HEK293T (cell line): ENCODE measurements at regions not wholly inside any gene's neighbourhood (a gene's known extent, or its start where the extent isn't known, plus 50 kb on each side); places are given as distances from the start of the nearest gene placed in this dataset.
A peak's percentile ranks its signal among the peaks of the same experiment; 100 is the strongest.

Source experiments
- CTCF ChIA-PET: fragments of 350-600 bp; formaldehyde crosslinking; extraction: SDS; loops from one replicate; lab custom pipeline; 2021; ENCODE audit warnings: antibody characterized with exemption, inconsistent platforms; lab: Yijun Ruan, JAX
- POLR2A ChIA-PET: fragments of 350-600 bp; formaldehyde crosslinking; extraction: SDS; loops from one replicate; lab custom pipeline; 2020; ENCODE audit warnings: antibody characterized with exemption, inconsistent platforms; lab: Yijun Ruan, JAX
- DNase-seq: peaks from one replicate; pipeline ENCODE4 v3.0.0; 2012; ENCODE audit warnings: mixed read lengths; ENCODE audit errors: extremely low spot score
- ARNT ChIP-seq: fragments of 450-650 bp; IDR thresholded peaks from 2 replicates; pipeline ENCODE4 v1.6.1; 2017; ENCODE audit warnings: mild to moderate bottlenecking
- BHLHE40 ChIP-seq: fragments of 450-650 bp; IDR thresholded peaks from 2 replicates; pipeline ENCODE4 v1.6.1; 2016; ENCODE audit warnings: mild to moderate bottlenecking, moderate library complexity, borderline replicate concordance
- CTBP1 ChIP-seq: fragments of 450-650 bp; IDR thresholded peaks from 2 replicates; pipeline ENCODE4 v1.6.1; 2016; ENCODE audit warnings: borderline replicate concordance
- ELF4 ChIP-seq: fragments of 450-650 bp; IDR thresholded peaks from 2 replicates; pipeline ENCODE4 v1.6.1; 2017; ENCODE audit warnings: antibody characterized with exemption
- FOXA1 ChIP-seq: fragments of 450-650 bp; IDR thresholded peaks from 2 replicates; pipeline ENCODE4 v1.6.1; 2016; ENCODE audit warnings: mild to moderate bottlenecking
- FOXK2 ChIP-seq: fragments of 450-650 bp; IDR thresholded peaks from 2 replicates; pipeline ENCODE4 v1.6.1; 2016; ENCODE audit warnings: mild to moderate bottlenecking
- FOXM1 ChIP-seq: fragments of 450-650 bp; IDR thresholded peaks from 2 replicates; pipeline ENCODE4 v1.6.1; 2017; ENCODE audit warnings: mild to moderate bottlenecking, borderline replicate concordance
- HDGF ChIP-seq: fragments of 450-650 bp; IDR thresholded peaks from 2 replicates; pipeline ENCODE4 v1.6.1; 2017; ENCODE audit warnings: antibody characterized with exemption, borderline replicate concordance
- L3MBTL2 ChIP-seq: fragments of 450-650 bp; conservative IDR thresholded peaks from 2 replicates; pipeline ENCODE4 v1.6.1; 2016; ENCODE audit warnings: mild to moderate bottlenecking
- LEF1 ChIP-seq: fragments of 450-650 bp; IDR thresholded peaks from 2 replicates; pipeline ENCODE4 v1.6.1; 2017; ENCODE audit warnings: mild to moderate bottlenecking, borderline replicate concordance
- NFRKB ChIP-seq: fragments of 450-650 bp; IDR thresholded peaks from 2 replicates; pipeline ENCODE4 v1.6.1; 2016; ENCODE audit warnings: mild to moderate bottlenecking, moderate library complexity
- PKNOX1 ChIP-seq: fragments of 450-650 bp; IDR thresholded peaks from 2 replicates; pipeline ENCODE4 v1.6.1; 2016
- SP1 ChIP-seq: fragments of 450-650 bp; IDR thresholded peaks from 2 replicates; pipeline ENCODE4 v1.6.1; 2017
- SUZ12 ChIP-seq: fragments of 450-650 bp; IDR thresholded peaks from 2 replicates; pipeline ENCODE4 v1.6.1; 2016; ENCODE audit warnings: mild to moderate bottlenecking
- TARDBP ChIP-seq: fragments of 450-650 bp; IDR thresholded peaks from 2 replicates; pipeline ENCODE4 v1.6.1; 2016
- ZNF384 ChIP-seq: fragments of 450-650 bp; IDR thresholded peaks from 2 replicates; pipeline ENCODE4 v1.6.1; 2016

- ChIA-PET CTCF (interaction anchor here (0.7 kb wide), 1 partner anchor 1445 kb away, joined by 4 read pairs; no protein-coding TSS in a partner anchor), POLR2A (no interaction called here)
- no peak for DNase-seq
- no peak for TF ChIP-seq SUZ12
- no peak for TF ChIP-seq HDGF
- no peak for TF ChIP-seq CTBP1
- no peak for TF ChIP-seq BHLHE40
- TF ChIP-seq L3MBTL2, result no peak
- no peak for TF ChIP-seq SP1
Measured at GRCh38 chr18:43559507-43559906, 282.2 kb upstream of the SYT4 start.

- DNase-seq, result peak; percentile 10
- POLR2A ChIA-PET, result no interaction called here
- no peak for TF ChIP-seq NFRKB
- no peak for TF ChIP-seq SUZ12
- TF ChIP-seq LEF1, result no peak
- TF ChIP-seq ZNF384, result no peak
- TF ChIP-seq HDGF, result no peak
- no peak for TF ChIP-seq ELF4
- no peak for TF ChIP-seq FOXK2
- TF ChIP-seq FOXA1, result no peak
- no peak for TF ChIP-seq SP1
- no peak for TF ChIP-seq L3MBTL2
- TF ChIP-seq BHLHE40, result no peak
- TF ChIP-seq FOXM1, result no peak
- TF ChIP-seq TARDBP, result no peak
- TF ChIP-seq CTBP1, result no peak
- TF ChIP-seq ARNT, result no peak
- TF ChIP-seq PKNOX1, result no peak
- CTCF ChIA-PET, result interaction anchor here (0.7 kb wide), 1 partner anchor 1104 kb away, joined by 3 read pairs; no protein-coding TSS in a partner anchor
Measured at GRCh38 chr18:43563780-43564179, 286.5 kb upstream of the SYT4 start.

GRCh38 chr18:43570593-43570992, 293.3 kb upstream of the SYT4 start:
- POLR2A ChIA-PET, result no interaction called here
- CTCF ChIA-PET, result interaction anchor here (0.9 to 1.9 kb wide), 2 partner anchors 18 to 923 kb away, joined by 3 to 13 read pairs; no protein-coding TSS in a partner anchor
- no peak for TF ChIP-seq ZNF384
- no peak for TF ChIP-seq BHLHE40
- no peak for TF ChIP-seq ELF4
- no peak for TF ChIP-seq FOXK2
- no peak for TF ChIP-seq SP1
- no peak for TF ChIP-seq L3MBTL2
- no peak for TF ChIP-seq SUZ12
- TF ChIP-seq LEF1, result no peak
- TF ChIP-seq FOXM1, result no peak
- no peak for TF ChIP-seq PKNOX1
- TF ChIP-seq NFRKB, result no peak
- no peak for TF ChIP-seq FOXA1
- no peak for TF ChIP-seq CTBP1
- no peak for TF ChIP-seq HDGF
- TF ChIP-seq ARNT, result no peak
- TF ChIP-seq TARDBP, result no peak

GRCh38 chr18:43571078-43571689, 293.9 kb upstream of the SYT4 start:
- ChIA-PET POLR2A (no interaction called here), CTCF (interaction anchor here (0.6 to 1.9 kb wide), 7 partner anchors 10 to 923 kb away, joined by 3 to 13 read pairs (median 3); no protein-coding TSS in a partner anchor)
- peak; percentile 10 for DNase-seq
- TF ChIP-seq FOXK2 (no peak), CTBP1 (no peak), FOXA1 (no peak)

More at GRCh38 chr18:43570593-43570992, 293.3 kb upstream of the SYT4 start:
- no peak for DNase-seq

- DNase-seq, result no peak
- CTCF ChIA-PET, result interaction anchor here (0.6 to 1.9 kb wide), 5 partner anchors 15 to 516 kb away, joined by 3 to 13 read pairs (median 3); no protein-coding TSS in a partner anchor
Measured at GRCh38 chr18:43572163-43572562, 294.9 kb upstream of the SYT4 start.

GRCh38 chr18:43574974-43575373, 297.7 kb upstream of the SYT4 start:
- TF ChIP-seq L3MBTL2 (no peak), FOXK2 (no peak), ARNT (no peak), BHLHE40 (no peak)
- no peak for DNase-seq
- CTCF ChIA-PET, result no interaction called here
- POLR2A ChIA-PET, result no interaction called here

More at GRCh38 chr18:43572163-43572562, 294.9 kb upstream of the SYT4 start:
- TF ChIP-seq SP1 (no peak), FOXA1 (no peak)
- POLR2A ChIA-PET, result no interaction called here

- no peak for DNase-seq
- no peak for TF ChIP-seq FOXK2
- TF ChIP-seq ARNT, result no peak
- no peak for TF ChIP-seq ZNF384
- TF ChIP-seq FOXM1, result no peak
- no peak for TF ChIP-seq CTBP1
- TF ChIP-seq SP1, result no peak
- no peak for TF ChIP-seq FOXA1
- no peak for TF ChIP-seq LEF1
- ChIA-PET POLR2A (no interaction called here), CTCF (no interaction called here)
Measured at GRCh38 chr18:43578211-43578610, 300.9 kb upstream of the SYT4 start.
